Ectodermal cell (in vitro differentiated cells): ENCODE measurements at regions not wholly inside any gene's neighbourhood (a gene's known extent, or its start where the extent isn't known, plus 50 kb on each side); places are given as distances from the start of the nearest gene placed in this dataset.
"Not testable (repeated sequence)": the region's sequence is repeated elsewhere in the genome, so short reads cannot be mapped to it uniquely, and the experiment has no call there.

Source experiments
- H3K27ac ChIP-seq: 2 replicates; pipeline ENCODE4 v1.7.0; 2013; ENCODE audit warnings: mild to moderate bottlenecking, low read depth, low read length; ENCODE audit not compliant: insufficient read depth, poor library complexity, severe bottlenecking
- H3K27me3 ChIP-seq: 2 replicates; pipeline ENCODE4 v1.7.0; 2013; ENCODE audit warnings: mild to moderate bottlenecking, low read length; ENCODE audit not compliant: insufficient read depth, control insufficient read depth, poor library complexity, severe bottlenecking
- H3K36me3 ChIP-seq: one replicate; pipeline ENCODE4 v1.7.0; 2013; ENCODE audit warnings: low read length; ENCODE audit not compliant: control insufficient read depth, insufficient read depth
- H3K4me1 ChIP-seq: one replicate; pipeline ENCODE4 v1.7.0; 2013; ENCODE audit warnings: low read length; ENCODE audit not compliant: control insufficient read depth, insufficient read depth
- H3K4me3 ChIP-seq: 2 replicates; pipeline ENCODE4 v1.7.0; 2013; ENCODE audit warnings: low read depth, low read length, control low read depth; ENCODE audit not compliant: insufficient read depth
- H3K9me3 ChIP-seq: 2 replicates; pipeline ENCODE4 v1.7.0; 2013; ENCODE audit warnings: mild to moderate bottlenecking, low read length, moderate library complexity; ENCODE audit not compliant: control insufficient read depth
- WGBS, 2 experiments: methylation state at CpG; one replicate each; pipeline ENCODE4 v1.1.7; 2013; ENCODE audit warnings: missing lambda C conversion rate in 2 of 2; 5-methylcytosine and 5-hydroxymethylcytosine counted together

DNA sequence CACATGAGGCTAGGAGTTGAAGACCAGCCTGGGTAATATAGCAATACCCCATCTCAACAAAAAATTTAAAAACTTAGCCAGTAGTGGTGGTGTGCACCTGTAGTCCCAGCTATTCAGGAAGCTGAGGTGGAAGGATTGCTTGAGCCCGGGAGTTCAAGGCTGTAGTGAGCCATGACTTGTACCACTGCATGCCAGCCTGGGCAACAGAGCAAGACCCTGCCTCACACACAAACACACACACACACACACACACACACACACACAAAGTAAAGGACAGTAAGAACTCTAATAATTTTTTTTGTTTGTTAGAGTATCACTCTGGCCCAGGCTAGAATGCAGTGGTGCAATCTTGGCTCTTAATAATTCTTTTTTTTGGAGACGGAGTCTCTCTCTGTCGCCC lies 138.0 kb upstream of the SOD1 start:
- H3K27ac ChIP-seq: no peak overlapping the region
- peaks cover 13% of the 10 kb centered on the region for H3K4me1 ChIP-seq
- WGBS, 2 experiments: 93 to 96% methylated on average over 3 of the region's 3 CpGs
- no peak overlapping the region for H3K4me3 ChIP-seq
- no peaks in the 10 kb centered on the region for H3K9me3 ChIP-seq
- H3K27me3 ChIP-seq: no peaks in the 10 kb centered on the region
- peaks cover 2% of the 10 kb centered on the region for H3K36me3 ChIP-seq

DNA sequence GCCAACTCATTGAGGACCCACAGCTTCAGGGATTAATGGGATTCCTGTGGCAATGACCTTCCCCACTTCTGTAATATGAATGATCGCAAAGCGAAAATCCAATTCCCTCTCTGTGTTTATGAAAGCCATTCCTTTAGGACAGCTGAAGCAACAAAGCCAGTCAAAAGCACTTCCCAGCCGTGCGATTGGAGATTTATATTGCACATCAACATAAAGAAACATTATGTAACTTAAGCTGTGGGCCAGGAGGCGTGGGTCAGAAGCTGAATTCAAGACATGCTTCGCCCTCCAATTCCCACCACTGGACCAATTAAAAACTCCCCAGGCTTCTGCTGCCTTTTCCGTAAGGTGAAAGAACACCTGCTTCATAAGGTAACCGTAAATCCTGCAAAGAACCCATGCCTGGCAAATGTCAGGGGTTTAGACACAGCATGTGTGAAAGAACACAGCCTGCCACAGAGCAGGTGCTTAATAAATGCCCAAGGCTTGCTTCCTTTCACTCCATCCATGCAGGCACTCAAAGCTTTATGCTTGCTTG lies 138.9 kb upstream of the SOD1 start:
- H3K36me3 ChIP-seq: no peaks in the 10 kb centered on the region
- no peak overlapping the region for H3K27ac ChIP-seq
- 94 to 97% methylated on average over 8 of the region's 8 CpGs for WGBS, 2 experiments
- no peak overlapping the region for H3K4me3 ChIP-seq
- H3K27me3 ChIP-seq: no peaks in the 10 kb centered on the region
- no peaks in the 10 kb centered on the region for H3K9me3 ChIP-seq
- peaks cover 7% of the 10 kb centered on the region for H3K4me1 ChIP-seq

DNA sequence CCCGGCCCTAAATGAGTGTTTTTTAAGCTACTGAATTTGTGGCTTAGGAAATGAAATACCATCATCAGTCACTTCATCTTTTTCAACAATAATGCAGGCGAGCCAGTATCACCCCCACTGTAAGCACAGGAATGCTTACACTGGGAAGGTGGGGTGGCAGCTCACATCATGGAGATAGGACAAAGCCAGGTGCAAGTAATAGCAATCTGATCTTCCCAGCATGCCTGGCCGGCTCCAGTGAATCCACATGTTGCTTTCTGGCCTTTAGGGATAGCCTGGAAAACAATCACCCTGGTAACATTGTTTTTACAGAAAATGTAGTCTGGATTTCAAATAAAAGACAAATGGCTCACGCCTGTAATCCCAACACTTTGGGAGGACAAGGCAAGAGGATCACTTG lies 140.9 kb upstream of the SOD1 start:
- Histone ChIP-seq H3K4me3 (no peak overlapping the region), H3K9me3 (no peaks in the 10 kb centered on the region), H3K36me3 (no peaks in the 10 kb centered on the region), H3K27ac (no peak overlapping the region), H3K27me3 (no peaks in the 10 kb centered on the region), H3K4me1 (peaks cover 17% of the 10 kb centered on the region)
- WGBS, 2 experiments: 91 to 93% methylated on average over 3 to 4 of the region's 4 CpGs

DNA sequence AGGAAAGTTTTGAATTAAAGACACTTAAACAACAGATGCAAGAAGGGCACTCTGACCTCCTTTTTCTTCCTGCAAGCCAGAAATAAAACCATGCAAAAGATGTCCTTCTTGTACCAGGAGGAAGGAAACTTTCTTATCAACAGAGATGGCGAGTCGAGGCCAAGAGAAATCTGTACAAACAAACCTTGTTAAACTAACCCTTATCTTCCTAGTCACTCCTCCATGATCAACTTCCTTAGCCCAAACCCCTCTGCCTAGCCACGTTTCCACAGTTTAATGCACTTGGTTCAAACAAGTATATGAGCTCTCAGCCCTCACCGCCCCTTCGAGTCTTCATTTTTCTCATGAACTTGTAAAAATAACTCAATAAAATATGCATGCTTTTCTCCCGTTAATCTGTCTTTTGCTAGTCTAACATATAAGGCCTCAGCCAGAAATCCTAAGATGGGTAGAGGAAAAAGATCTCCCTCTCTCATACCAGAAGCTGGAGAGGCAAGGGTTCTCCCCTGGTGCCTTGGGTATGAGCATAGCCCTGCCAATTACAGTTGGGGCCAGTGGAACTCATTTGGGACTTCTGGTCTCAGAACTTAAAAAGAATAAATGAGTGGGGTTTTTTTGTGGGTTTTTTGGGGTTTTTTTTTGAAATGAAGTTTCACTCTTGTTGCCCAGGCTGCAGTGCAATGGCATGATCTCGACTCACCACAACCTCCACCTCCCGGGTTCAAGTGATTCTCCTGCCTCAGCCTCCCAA lies 141.7 kb upstream of the SOD1 start:
- no peaks in the 10 kb centered on the region for H3K36me3 ChIP-seq
- WGBS, 2 experiments: 95% methylated on average over 8 of the region's 8 CpGs
- no peaks in the 10 kb centered on the region for H3K27me3 ChIP-seq
- no peak overlapping the region for H3K4me3 ChIP-seq
- no peak overlapping the region for H3K27ac ChIP-seq
- H3K9me3 ChIP-seq: no peaks in the 10 kb centered on the region
- H3K4me1 ChIP-seq: peaks cover 17% of the 10 kb centered on the region

DNA sequence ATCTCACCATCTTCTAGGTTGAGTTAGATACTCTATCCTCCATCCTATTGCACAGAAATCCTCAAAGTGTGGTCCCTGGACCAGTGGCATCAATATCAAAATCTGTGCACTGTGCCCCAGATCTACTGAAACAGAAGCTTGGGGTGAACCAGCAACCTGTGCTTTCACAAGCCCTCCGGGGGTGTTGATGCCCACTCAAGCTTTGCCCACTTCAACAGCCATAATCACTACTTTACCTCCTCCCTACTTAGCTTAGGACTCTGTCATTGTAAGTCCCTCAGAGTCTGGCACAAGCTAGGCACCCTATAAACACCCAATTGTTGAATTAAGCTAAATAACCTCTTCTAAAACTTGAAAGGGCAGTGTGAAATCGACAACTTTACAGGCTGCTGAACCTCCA lies 144.2 kb upstream of the SOD1 start:
- WGBS, 2 experiments: 90 to 92% methylated on average over 2 of the region's 2 CpGs
- no peaks in the 10 kb centered on the region for H3K36me3 ChIP-seq
- H3K27ac ChIP-seq: peak overlapping the region; percentile 57
- H3K4me1 ChIP-seq: peaks cover 17% of the 10 kb centered on the region
- no peaks in the 10 kb centered on the region for H3K9me3 ChIP-seq
- no peaks in the 10 kb centered on the region for H3K27me3 ChIP-seq
- H3K4me3 ChIP-seq: no peak overlapping the region

DNA sequence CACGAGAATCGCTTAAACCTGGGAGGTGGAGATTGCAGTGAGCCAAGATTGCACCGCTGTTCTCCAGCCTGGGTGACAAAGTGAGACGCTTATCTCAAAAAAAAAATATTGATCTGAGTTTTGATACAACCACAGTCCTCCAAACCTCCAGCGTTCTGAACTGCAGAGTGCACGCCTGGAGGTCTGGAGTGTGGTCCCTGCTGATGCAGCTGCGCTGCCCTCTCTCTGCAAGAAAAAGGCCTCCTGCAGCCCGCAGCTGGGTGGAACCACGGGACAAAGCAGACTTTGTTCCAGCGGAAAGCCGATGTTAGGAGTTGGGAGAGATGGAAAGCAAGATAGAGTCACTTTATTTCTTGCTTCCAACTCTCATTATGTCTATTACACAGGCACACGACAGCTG lies 144.9 kb upstream of the SOD1 start:
- Histone ChIP-seq H3K36me3 (no peaks in the 10 kb centered on the region), H3K4me1 (peaks cover 17% of the 10 kb centered on the region), H3K4me3 (no peak overlapping the region), H3K9me3 (no peaks in the 10 kb centered on the region), H3K27me3 (no peaks in the 10 kb centered on the region), H3K27ac (peak overlapping the region; percentile 57)
- WGBS, 2 experiments: 26 to 31% methylated on average over 12 of the region's 12 CpGs

DNA sequence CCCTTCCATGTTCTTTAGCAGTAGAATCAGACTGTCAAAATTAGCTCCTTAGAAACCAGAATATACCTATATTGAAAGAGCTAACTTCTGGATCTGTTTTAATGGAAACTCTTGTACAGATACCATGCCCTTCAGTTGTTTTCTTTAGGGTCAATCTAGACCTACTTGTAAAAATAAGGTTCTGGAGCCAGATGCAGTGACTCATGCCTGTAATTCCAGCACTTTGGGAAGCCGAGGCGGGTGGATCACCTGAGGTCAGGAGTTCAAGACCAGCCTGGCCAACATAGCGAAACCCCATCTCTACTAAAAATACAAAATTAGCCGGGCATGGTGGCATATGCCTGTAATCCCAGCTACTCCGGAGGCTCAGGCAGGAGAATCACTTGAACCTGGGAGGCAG lies 146.0 kb upstream of the SOD1 start:
- not testable (repeated sequence) for H3K27me3 ChIP-seq, H3K4me3 ChIP-seq, H3K36me3 ChIP-seq, H3K27ac ChIP-seq, H3K9me3 ChIP-seq
- peaks cover 20% of the 10 kb centered on the region for H3K4me1 ChIP-seq
- WGBS, 2 experiments: 90 to 91% methylated on average over 5 of the region's 5 CpGs

DNA sequence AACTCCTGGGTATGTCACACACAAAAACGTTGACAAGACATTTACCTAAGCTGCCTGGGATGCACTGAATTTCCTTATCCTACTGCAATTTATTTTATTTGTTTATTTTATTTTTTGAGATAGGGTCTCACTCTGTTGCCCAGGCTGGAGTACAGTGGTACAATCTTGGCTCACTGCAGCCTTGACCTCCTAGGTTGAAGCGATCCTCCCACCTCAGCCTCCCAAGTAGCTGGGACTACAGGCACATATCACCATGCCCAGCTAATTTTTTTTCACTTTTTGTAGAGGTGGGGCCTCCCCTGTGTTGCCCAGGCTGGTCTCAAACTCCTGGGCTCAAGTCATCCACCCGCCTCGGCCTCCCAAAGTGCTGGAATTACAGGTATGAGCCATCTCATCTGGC lies 147.5 kb upstream of the SOD1 start:
- not testable (repeated sequence) for H3K27ac ChIP-seq, H3K36me3 ChIP-seq, H3K4me3 ChIP-seq, H3K27me3 ChIP-seq, H3K9me3 ChIP-seq
- WGBS, 2 experiments: 94% methylated on average over 4 of the region's 4 CpGs
- peaks cover 21% of the 10 kb centered on the region for H3K4me1 ChIP-seq

DNA sequence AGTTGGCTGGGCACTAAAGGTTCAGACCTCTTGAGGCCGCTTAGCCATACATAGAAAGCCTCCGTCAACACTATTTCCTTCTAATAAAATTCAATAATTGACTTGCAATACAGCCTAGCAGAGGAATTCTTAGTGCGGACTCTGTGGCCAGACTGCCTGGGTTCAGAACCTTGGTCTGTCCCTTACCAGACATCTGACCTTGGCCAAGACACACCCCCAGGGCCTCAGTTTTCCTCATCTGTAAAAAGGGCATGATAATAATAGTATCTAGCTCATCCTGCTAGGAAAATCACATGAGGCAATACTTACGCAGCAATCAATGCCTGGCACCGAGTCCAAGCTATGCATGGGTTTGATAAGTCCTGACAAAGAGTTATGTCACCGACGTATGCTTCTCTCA lies 148.2 kb upstream of the SOD1 start:
- 95 to 98% methylated on average over 7 of the region's 7 CpGs for WGBS, 2 experiments
- no peaks in the 10 kb centered on the region for H3K36me3 ChIP-seq
- H3K4me1 ChIP-seq: peaks cover 21% of the 10 kb centered on the region
- H3K4me3 ChIP-seq: no peak overlapping the region
- no peaks in the 10 kb centered on the region for H3K9me3 ChIP-seq
- no peak overlapping the region for H3K27ac ChIP-seq
- H3K27me3 ChIP-seq: no peaks in the 10 kb centered on the region

DNA sequence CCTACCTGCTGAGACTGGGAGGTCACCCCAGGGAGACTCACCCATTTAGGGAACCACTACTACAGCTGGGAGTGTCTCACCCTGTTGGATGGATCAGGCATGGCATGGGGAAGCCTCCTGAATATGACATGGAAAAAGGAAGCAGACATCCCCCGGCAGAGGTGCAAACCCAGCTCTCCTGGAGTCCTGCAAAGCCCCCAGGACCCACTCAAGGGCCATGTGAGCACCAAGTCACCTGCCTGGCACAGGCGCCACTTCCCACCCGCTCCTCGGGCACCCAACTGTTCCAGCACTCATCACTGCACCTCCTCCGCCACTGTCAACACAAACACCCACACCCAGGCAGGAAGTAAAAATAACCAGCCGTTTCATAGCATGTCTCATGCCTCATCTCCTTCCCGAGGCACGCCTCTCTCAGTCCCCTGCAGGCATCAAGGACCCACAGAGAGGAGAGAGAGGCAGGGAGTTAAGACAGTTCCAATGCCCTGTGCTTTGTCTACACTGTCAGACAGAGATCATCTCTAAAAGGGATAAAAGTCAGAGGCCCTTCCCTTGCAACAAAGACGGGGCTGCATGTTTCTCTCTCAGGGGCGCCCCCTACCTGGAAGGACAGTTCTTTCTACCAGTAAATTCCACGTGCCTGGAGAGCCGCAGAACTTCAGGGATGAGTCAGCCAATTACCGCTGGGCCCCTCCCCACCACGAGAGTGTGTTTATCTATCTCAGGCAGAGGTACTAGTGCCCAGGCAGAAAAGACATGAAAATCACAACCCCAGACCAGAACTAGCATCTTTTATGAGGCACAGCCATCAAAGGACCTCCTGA lies 150.1 kb upstream of the SOD1 start:
- no peak overlapping the region for H3K27ac ChIP-seq
- H3K4me3 ChIP-seq: no peak overlapping the region
- no peaks in the 10 kb centered on the region for H3K27me3 ChIP-seq
- no peaks in the 10 kb centered on the region for H3K9me3 ChIP-seq
- peaks cover 10% of the 10 kb centered on the region for H3K4me1 ChIP-seq
- whole genome bisulfite sequencing, 2 experiments: 68 to 70% methylated on average over 14 of the region's 14 CpGs
- no peaks in the 10 kb centered on the region for H3K36me3 ChIP-seq
